ENCODE measurements at regions not wholly inside any gene's neighbourhood (a gene's known extent, or its start where the extent isn't known, plus 50 kb on each side); places are given as distances from the start of the nearest gene placed in this dataset.

GRCh38 chr13:40389081-40389641 lies 277.3 kb downstream of the FOXO1 start:
- TF ChIP-seq YY1 (IDR thresholded peaks at IDR 0.05; ENCODE audit: insufficient read depth, insufficient read length): no peak
- TF ChIP-seq ZNF274 (IDR thresholded peaks at IDR 0.05; ENCODE audit: low read depth, low read length): no peak
